Smooth muscle cell (in vitro differentiated cells): ENCODE measurements at regions not wholly inside any gene's neighbourhood (a gene's known extent, or its start where the extent isn't known, plus 50 kb on each side); places are given as distances from the start of the nearest gene placed in this dataset.

Source experiments
- DNase-seq: peaks from one replicate; lab custom pipeline; 2025; ENCODE audit not compliant: unreplicated experiment; lab: John Stamatoyannopoulos, UW
- H2AFZ ChIP-seq: fragments of 200-600 bp; sonication (generic); 2 replicates; pipeline ENCODE4 v1.6.0; 2016; ENCODE audit warnings: antibody characterized with exemption, low read depth, mild to moderate bottlenecking
- H3F3A ChIP-seq: fragments of 200-600 bp; sonication (generic); 2 replicates; pipeline ENCODE4 v1.6.0; 2017; ENCODE audit warnings: antibody characterized with exemption, low read depth
- H3K27ac ChIP-seq: fragments of 200-600 bp; sonication (generic); 2 replicates; pipeline ENCODE4 v1.5.1; 2016; ENCODE audit warnings: low read depth, mild to moderate bottlenecking
- H3K27me3 ChIP-seq: fragments of 200-600 bp; sonication (generic); 2 replicates; pipeline ENCODE4 v1.6.1; 2016; ENCODE audit warnings: low read depth, mild to moderate bottlenecking
- H3K36me3 ChIP-seq: fragments of 200-600 bp; sonication (generic); 2 replicates; pipeline ENCODE4 v1.5.1; 2016; ENCODE audit warnings: low read depth
- H3K4me1 ChIP-seq: fragments of 200-600 bp; sonication (generic); 2 replicates; pipeline ENCODE4 v1.5.1; 2016; ENCODE audit warnings: low read depth
- H3K4me2 ChIP-seq: fragments of 200-600 bp; sonication (generic); 2 replicates; pipeline ENCODE4 v1.6.0; 2016; ENCODE audit warnings: mild to moderate bottlenecking
- H3K4me3 ChIP-seq: fragments of 200-600 bp; sonication (generic); 2 replicates; pipeline ENCODE4 v1.5.1; 2016; ENCODE audit warnings: mild to moderate bottlenecking
- H3K79me2 ChIP-seq: fragments of 200-600 bp; sonication (generic); 2 replicates; pipeline ENCODE4 v1.6.0; 2016; ENCODE audit warnings: low read depth, mild to moderate bottlenecking
- H3K9ac ChIP-seq: fragments of 200-600 bp; sonication (generic); 2 replicates; pipeline ENCODE4 v1.6.0; 2016; ENCODE audit warnings: low read depth
- H3K9me3 ChIP-seq: fragments of 200-600 bp; sonication (generic); replicated peaks from 2 replicates; pipeline ENCODE4 v1.5.1; 2016; ENCODE audit warnings: low read depth
- H4K20me1 ChIP-seq: fragments of 200-600 bp; sonication (generic); 2 replicates; pipeline ENCODE4 v1.6.0; 2016; ENCODE audit warnings: low read depth
- CTCF ChIP-seq: fragments of 200-600 bp; sonication (generic); IDR thresholded peaks from 2 replicates; pipeline ENCODE4 v1.5.1; 2017; ENCODE audit warnings: borderline replicate concordance, mild to moderate bottlenecking, antibody characterized with exemption; ENCODE audit not compliant: insufficient read depth, poor library complexity, severe bottlenecking
- WGBS: methylation state at CpG from one replicate; pipeline ENCODE4 v1.1.7; 2016; ENCODE audit warnings: low lambda C conversion rate; 5-methylcytosine and 5-hydroxymethylcytosine counted together

- Histone ChIP-seq H3K27ac (no peak overlapping the region), H2AFZ (no peak overlapping the region), H4K20me1 (no peaks in the 10 kb centered on the region), H3K4me1 (peaks cover 5% of the 10 kb centered on the region), H3F3A (no peaks in the 10 kb centered on the region), H3K9me3 (no peaks in the 10 kb centered on the region), H3K79me2 (no peaks in the 10 kb centered on the region), H3K36me3 (no peaks in the 10 kb centered on the region), H3K27me3 (no peaks in the 10 kb centered on the region), H3K4me2 (no peak overlapping the region), H3K4me3 (no peak overlapping the region), H3K9ac (no peak overlapping the region)
- WGBS, result 96% methylated on average over 5 of the region's 5 CpGs
- no peak for DNase-seq
- no peak for TF ChIP-seq CTCF
These were observed 297.1 kb downstream of the KLF12 start for GRCh38 chr13:73837147-73837546.

- Histone ChIP-seq H3K36me3 (no peaks in the 10 kb centered on the region), H3K4me3 (no peak overlapping the region), H3K27me3 (no peaks in the 10 kb centered on the region), H2AFZ (no peak overlapping the region), H3K4me1 (peaks cover 8% of the 10 kb centered on the region), H3K9me3 (no peaks in the 10 kb centered on the region), H3K79me2 (no peaks in the 10 kb centered on the region), H3K4me2 (no peak overlapping the region), H3K9ac (no peak overlapping the region), H4K20me1 (no peaks in the 10 kb centered on the region), H3K27ac (no peak overlapping the region), H3F3A (no peaks in the 10 kb centered on the region)
- DNase-seq, result no peak
- TF ChIP-seq CTCF, result peak; percentile 69
- WGBS, result 37% methylated on average over 5 of the region's 5 CpGs
These were observed 299.0 kb downstream of the KLF12 start for GRCh38 chr13:73835138-73835721.

GRCh38 chr13:73833325-73834070 is 300.7 kb downstream of the KLF12 start:
- TF ChIP-seq CTCF, result no peak
- Histone ChIP-seq H3K4me3 (no peak overlapping the region), H3K9ac (no peak overlapping the region), H3K79me2 (peaks cover 4% of the 10 kb centered on the region), H2AFZ (no peak overlapping the region), H3K4me1 (peaks cover 8% of the 10 kb centered on the region), H3K9me3 (no peaks in the 10 kb centered on the region), H3K27ac (no peak overlapping the region), H3K27me3 (no peaks in the 10 kb centered on the region), H4K20me1 (no peaks in the 10 kb centered on the region), H3F3A (no peaks in the 10 kb centered on the region), H3K36me3 (no peaks in the 10 kb centered on the region), H3K4me2 (peak overlapping the region; percentile 6)
- WGBS, result 77% methylated on average over 7 of the region's 7 CpGs
- no peak for DNase-seq

GRCh38 chr13:73832825-73833224 is 301.4 kb downstream of the KLF12 start:
- Histone ChIP-seq H4K20me1 (no peaks in the 10 kb centered on the region), H3K36me3 (no peaks in the 10 kb centered on the region), H2AFZ (no peak overlapping the region), H3K4me1 (peaks cover 8% of the 10 kb centered on the region), H3K9ac (no peak overlapping the region), H3K9me3 (no peaks in the 10 kb centered on the region), H3F3A (no peaks in the 10 kb centered on the region), H3K4me2 (no peak overlapping the region), H3K79me2 (peaks cover 4% of the 10 kb centered on the region), H3K27me3 (no peaks in the 10 kb centered on the region), H3K4me3 (no peak overlapping the region), H3K27ac (no peak overlapping the region)
- DNase-seq, result no peak
- TF ChIP-seq CTCF, result no peak
- WGBS, result 85% methylated on average over 3 of the region's 3 CpGs
